GM10266 (cell line): ENCODE measurements at regions not wholly inside any gene's neighbourhood (a gene's known extent, or its start where the extent isn't known, plus 50 kb on each side); places are given as distances from the start of the nearest gene placed in this dataset.

Experiments used
- DNase-seq: peaks from one replicate; pipeline ENCODE4 v3.0.0; 2012; ENCODE audit errors: extremely low spot score
- TF ChIP-seq, protein P1 (sequence below): IDR thresholded peaks from 2 replicates; pipeline ENCODE4 v1.5.1; 2012; ENCODE audit warnings: mild to moderate bottlenecking, low read depth; ENCODE audit not compliant: control insufficient read depth, insufficient read depth; ENCODE audit errors: missing control alignments

DNA sequence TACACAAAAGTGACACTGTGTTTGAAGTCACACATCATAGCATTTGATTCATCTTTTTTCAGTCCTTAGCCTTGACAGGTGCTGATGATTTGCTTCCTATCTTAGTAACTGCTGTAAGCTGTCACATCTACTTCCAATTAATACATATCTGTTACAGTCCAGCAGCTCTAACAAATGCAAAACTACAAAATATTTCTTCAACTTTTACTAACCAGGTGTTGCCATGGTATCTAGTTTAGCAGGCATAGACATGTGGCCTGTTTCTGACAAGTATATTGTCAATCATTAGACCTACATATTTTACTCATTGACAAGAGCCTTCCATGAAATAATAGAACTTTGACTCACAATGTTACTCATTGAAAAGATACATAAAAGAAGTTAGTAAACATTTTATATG is 1159.7 kb downstream of the GRIK2 start:
- no peak for DNase-seq
- TF ChIP-seq, protein P1, sequence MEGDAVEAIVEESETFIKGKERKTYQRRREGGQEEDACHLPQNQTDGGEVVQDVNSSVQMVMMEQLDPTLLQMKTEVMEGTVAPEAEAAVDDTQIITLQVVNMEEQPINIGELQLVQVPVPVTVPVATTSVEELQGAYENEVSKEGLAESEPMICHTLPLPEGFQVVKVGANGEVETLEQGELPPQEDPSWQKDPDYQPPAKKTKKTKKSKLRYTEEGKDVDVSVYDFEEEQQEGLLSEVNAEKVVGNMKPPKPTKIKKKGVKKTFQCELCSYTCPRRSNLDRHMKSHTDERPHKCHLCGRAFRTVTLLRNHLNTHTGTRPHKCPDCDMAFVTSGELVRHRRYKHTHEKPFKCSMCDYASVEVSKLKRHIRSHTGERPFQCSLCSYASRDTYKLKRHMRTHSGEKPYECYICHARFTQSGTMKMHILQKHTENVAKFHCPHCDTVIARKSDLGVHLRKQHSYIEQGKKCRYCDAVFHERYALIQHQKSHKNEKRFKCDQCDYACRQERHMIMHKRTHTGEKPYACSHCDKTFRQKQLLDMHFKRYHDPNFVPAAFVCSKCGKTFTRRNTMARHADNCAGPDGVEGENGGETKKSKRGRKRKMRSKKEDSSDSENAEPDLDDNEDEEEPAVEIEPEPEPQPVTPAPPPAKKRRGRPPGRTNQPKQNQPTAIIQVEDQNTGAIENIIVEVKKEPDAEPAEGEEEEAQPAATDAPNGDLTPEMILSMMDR, result no peak

DNA sequence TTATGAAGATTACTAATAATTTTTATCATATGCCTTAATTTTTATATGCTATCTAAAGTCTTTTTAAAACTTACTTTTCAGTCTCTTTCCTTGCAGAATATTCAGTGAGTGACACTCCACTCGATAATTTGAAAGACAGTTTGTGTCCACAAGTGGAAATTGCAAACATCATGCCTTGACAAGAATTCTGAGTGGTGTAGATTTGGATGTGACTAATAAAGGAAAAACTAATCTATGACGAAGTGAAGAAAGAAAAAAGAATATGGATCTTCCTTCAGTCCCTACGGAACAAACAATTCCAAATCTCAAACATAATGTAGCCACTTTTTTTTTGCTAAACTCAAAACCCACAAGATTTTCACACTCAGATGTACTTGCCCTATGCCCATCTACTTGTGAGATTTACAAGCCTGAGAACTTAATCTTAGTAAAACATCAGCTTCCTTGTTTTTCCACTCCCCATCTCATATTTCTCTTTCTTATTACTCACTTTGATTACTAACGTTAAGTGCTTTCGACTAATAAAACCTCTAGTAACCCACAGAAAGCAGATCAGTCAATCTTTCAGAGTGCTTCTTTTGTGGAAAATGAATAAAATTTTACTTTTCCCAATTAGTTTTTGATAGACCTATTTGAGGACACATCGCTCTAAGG is 1155.8 kb downstream of the GRIK2 start:
- no peak for DNase-seq
- TF ChIP-seq, protein P1, result no peak

DNA sequence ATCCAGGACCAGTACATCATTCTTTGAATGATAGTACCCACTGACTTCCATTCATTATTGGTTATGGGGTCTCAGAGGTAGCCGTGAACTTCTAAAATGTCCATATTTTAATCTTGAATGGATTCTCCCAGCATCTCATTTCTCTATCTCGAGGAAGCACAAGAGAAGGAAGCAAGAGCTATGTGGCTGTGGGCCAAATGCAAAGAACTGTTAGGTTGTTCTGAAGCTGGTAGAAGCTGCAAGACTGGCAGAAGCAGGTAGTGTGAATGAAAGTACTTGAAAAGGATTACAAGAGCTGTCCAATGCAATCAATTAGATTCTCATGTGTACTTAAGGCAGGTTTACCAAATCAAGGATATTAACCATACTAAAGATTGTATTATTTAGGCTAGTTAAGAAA is 1131.8 kb downstream of the GRIK2 start:
- DNase-seq, result no peak
- TF ChIP-seq, protein P1, result no peak

DNA sequence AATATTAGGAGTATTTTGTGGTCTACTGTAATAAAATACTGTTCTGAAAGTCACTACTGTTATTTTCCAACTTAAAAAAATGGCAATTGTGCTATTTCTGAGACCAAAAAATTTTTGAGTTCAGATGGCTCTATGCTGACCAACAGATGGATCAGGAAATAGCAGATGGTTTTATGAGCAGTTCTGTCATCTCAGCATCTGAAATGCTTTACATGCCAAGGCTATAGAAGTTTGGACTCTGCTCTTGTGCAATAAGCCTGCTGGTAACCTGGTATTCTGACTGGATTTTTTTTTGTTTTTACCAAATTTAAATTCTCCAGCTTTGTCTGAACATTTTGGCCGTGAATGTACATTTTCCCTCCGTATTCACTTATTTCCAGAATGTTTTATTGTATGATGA is 1127.5 kb downstream of the GRIK2 start:
- TF ChIP-seq, protein P1, result no peak
- no peak for DNase-seq

DNA sequence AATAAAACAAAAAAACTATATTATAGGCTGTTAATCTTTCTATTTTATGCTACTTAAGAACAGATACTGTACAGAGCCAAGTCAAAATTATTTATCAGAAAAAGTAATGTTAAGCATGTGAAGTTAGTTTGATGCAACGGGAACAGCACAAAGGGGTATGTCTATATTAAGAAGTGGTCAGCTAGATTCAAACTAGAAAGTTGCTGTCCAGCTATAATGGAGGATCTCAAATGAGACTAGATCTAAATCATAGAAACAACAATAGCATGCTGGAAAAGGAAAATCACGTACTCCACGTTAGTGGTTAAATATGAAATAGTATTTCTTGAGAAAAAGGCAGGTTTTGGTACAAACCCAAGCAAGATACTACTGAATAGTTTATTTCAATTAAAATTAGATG is 1124.0 kb downstream of the GRIK2 start:
- TF ChIP-seq, protein P1, result no peak
- no peak for DNase-seq

DNA sequence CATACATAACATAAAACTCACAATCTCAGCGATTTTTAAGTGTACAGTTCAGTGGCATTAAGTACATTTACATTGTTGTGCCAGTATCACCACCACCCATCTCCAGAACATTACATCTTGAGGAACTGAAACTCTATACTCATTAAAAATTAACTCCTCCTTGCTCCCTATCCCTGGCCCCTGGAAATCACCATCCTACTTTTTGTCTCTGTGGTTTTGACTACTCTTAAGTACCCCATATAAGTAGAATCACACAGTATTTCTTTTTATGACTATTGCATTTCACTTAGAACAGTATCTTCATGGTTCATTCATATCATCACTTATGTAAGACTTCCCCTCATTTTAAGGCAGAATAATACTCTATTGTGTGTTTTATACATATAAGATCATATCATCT is 1108.1 kb downstream of the GRIK2 start:
- TF ChIP-seq, protein P1, result no peak
- DNase-seq, result no peak

DNA sequence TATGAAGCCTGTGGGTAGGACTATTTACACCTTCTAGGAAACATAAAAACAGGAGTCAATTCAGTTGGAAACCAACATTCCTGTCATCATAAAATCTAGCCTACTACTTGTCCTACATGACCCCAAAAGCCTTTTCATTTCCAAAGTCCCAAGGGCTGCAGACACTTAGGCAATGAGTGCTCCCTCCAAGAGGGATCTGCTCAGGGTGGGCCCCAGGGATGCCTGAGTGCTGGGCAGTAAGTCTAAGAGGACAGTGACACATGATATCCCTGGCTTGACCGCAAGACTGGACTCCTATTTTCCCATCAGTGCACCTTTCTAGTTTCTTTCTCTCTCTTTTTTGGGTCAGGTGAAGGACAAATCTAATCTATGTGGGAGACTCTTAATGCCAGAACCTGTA is 1101.3 kb downstream of the GRIK2 start:
- TF ChIP-seq, protein P1, result no peak
- DNase-seq, result no peak
